Chondrocyte (in vitro differentiated cells): ENCODE measurements at regions not wholly inside any gene's neighbourhood (a gene's known extent, or its start where the extent isn't known, plus 50 kb on each side); places are given as distances from the start of the nearest gene placed in this dataset.
A peak's percentile ranks its signal among the peaks of the same experiment; 100 is the strongest.

Experiments used
- DNase-seq: peaks from one replicate; pipeline ENCODE4 v3.0.0; 2021; ENCODE audit warnings: mixed read lengths, low spot score
- H3K27ac Mint-ChIP-seq: one replicate; pipeline ENCODE4 v1.8.0; 2021; ENCODE audit warnings: mild to moderate bottlenecking, moderate library complexity, mixed read lengths; ENCODE audit not compliant: unreplicated experiment
- H3K27me3 Mint-ChIP-seq: 2 replicates; pipeline ENCODE4 v1.8.0; 2021; ENCODE audit warnings: low read depth, mixed read lengths
- H3K36me3 Mint-ChIP-seq: 2 replicates; pipeline ENCODE4 v1.8.0; 2021; ENCODE audit warnings: low read depth, mixed read lengths
- H3K4me1 Mint-ChIP-seq: 2 replicates; pipeline ENCODE4 v1.8.0; 2021; ENCODE audit warnings: low read depth, mild to moderate bottlenecking, mixed read lengths
- H3K4me3 Mint-ChIP-seq: one replicate; pipeline ENCODE4 v1.8.0; 2021; ENCODE audit warnings: mild to moderate bottlenecking, moderate library complexity, mixed read lengths; ENCODE audit not compliant: unreplicated experiment
- H3K9me3 Mint-ChIP-seq: 2 replicates; pipeline ENCODE4 v1.8.0; 2021; ENCODE audit warnings: low read depth, mixed read lengths
- CTCF ChIP-seq: fragments of 200-600 bp; sonication (generic); IDR thresholded peaks from 2 replicates; pipeline ENCODE4 v1.5.0; 2021; ENCODE audit warnings: antibody characterized with exemption, mild to moderate bottlenecking, moderate library complexity

- H3K27ac Mint-ChIP-seq = no peak overlapping the region
- H3K4me3 Mint-ChIP-seq = no peak overlapping the region
- TF ChIP-seq CTCF = no peak
- no peaks in the 10 kb centered on the region for H3K36me3 Mint-ChIP-seq
- peaks cover 24% of the 10 kb centered on the region for H3K27me3 Mint-ChIP-seq
- no peaks in the 10 kb centered on the region for H3K9me3 Mint-ChIP-seq
- no peak for DNase-seq
- H3K4me1 Mint-ChIP-seq = peaks cover 4% of the 10 kb centered on the region
These were observed 187.4 kb upstream of the SLC16A7 start for GRCh38 chr12:59408431-59408830.

GRCh38 chr12:59407799-59408198, 188.0 kb upstream of the SLC16A7 start:
- H3K4me1 Mint-ChIP-seq = peaks cover 7% of the 10 kb centered on the region
- peaks cover 18% of the 10 kb centered on the region for H3K27me3 Mint-ChIP-seq
- no peak for TF ChIP-seq CTCF

GRCh38 chr12:59405992-59406391, 189.8 kb upstream of the SLC16A7 start:
- peaks cover 7% of the 10 kb centered on the region for H3K27me3 Mint-ChIP-seq
- H3K27ac Mint-ChIP-seq = no peak overlapping the region
- no peak for TF ChIP-seq CTCF
- peaks cover 7% of the 10 kb centered on the region for H3K4me1 Mint-ChIP-seq
- no peaks in the 10 kb centered on the region for H3K36me3 Mint-ChIP-seq
- H3K9me3 Mint-ChIP-seq = no peaks in the 10 kb centered on the region
- DNase-seq = no peak
- no peak overlapping the region for H3K4me3 Mint-ChIP-seq

More at GRCh38 chr12:59407799-59408198, 188.0 kb upstream of the SLC16A7 start:
- Mint-ChIP-seq H3K9me3 (no peaks in the 10 kb centered on the region), H3K27ac (no peak overlapping the region), H3K36me3 (no peaks in the 10 kb centered on the region), H3K4me3 (no peak overlapping the region)
- no peak for DNase-seq

- no peak overlapping the region for H3K27ac Mint-ChIP-seq
- H3K36me3 Mint-ChIP-seq = peaks cover 2% of the 10 kb centered on the region
- peaks cover 6% of the 10 kb centered on the region for H3K9me3 Mint-ChIP-seq
- DNase-seq = no peak
- H3K4me3 Mint-ChIP-seq = no peak overlapping the region
- peaks cover 4% of the 10 kb centered on the region for H3K27me3 Mint-ChIP-seq
- no peak for TF ChIP-seq CTCF
- H3K4me1 Mint-ChIP-seq = peaks cover 7% of the 10 kb centered on the region
These were observed 191.6 kb upstream of the SLC16A7 start for GRCh38 chr12:59404109-59404650.

- TF ChIP-seq CTCF = peak; percentile 93
- H3K9me3 Mint-ChIP-seq = peaks cover 6% of the 10 kb centered on the region
- H3K4me3 Mint-ChIP-seq = peak overlapping the region; percentile 69
- no peak for DNase-seq
- peaks cover 2% of the 10 kb centered on the region for H3K36me3 Mint-ChIP-seq
- no peak overlapping the region for H3K27ac Mint-ChIP-seq
- H3K27me3 Mint-ChIP-seq = peaks cover 2% of the 10 kb centered on the region
- peaks cover 7% of the 10 kb centered on the region for H3K4me1 Mint-ChIP-seq
These were observed 192.4 kb upstream of the SLC16A7 start for GRCh38 chr12:59403259-59403932.
